HCEC 1CT (cell line): ENCODE measurements at regions not wholly inside any gene's neighbourhood (a gene's known extent, or its start where the extent isn't known, plus 50 kb on each side); places are given as distances from the start of the nearest gene placed in this dataset.

Source experiments
- DNase-seq: peaks from one replicate; pipeline ENCODE4 v3.0.0-alpha.2; 2017

DNA sequence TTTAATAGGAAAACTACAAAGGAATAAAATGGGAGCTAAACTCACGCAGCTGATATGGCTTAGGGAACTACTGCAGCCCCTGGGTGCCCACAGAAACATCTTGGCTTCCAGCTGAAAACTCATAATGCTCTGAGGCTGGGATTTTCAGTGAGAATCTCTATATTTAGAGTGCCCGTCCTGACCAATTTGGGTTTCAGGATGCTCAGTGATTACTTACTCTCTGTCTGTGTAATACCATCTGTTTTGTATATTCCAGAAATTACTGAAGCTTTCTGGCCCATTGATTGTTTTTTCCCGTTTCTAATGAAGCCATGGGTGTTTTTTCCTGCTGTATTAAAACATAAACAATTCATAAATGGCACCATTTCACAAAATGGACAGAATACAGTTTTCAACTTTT is 50.6 kb upstream of the ZNF385D start:
- no peak for DNase-seq

- DNase-seq = no peak
Measured at GRCh38 chr3:21803604-21804003, 52.6 kb upstream of the ZNF385D start.

- DNase-seq = no peak
Measured at GRCh38 chr3:21804330-21804729, 53.3 kb upstream of the ZNF385D start.

DNA sequence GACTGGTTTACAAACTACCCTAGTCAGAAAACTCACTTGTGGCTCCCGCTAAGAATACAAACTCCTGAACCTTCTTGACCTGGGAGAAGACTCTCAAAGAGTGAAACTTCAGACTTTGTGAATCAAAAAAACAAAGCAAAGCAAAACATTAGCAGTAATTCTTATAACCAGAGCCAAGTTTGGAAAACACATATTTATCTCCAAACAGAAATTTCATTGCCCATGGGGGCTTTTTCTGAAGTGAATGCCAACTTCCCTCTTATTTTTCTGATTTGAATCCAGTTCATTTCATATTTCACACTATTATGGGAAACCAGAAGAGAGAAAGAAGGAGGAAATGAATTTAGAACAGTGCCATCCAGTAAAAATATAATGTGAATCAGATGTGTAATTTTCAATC is 55.7 kb upstream of the ZNF385D start:
- DNase-seq = no peak

GRCh38 chr3:21825684-21826083 is 74.7 kb upstream of the ZNF385D start:
- DNase-seq = no peak

DNA sequence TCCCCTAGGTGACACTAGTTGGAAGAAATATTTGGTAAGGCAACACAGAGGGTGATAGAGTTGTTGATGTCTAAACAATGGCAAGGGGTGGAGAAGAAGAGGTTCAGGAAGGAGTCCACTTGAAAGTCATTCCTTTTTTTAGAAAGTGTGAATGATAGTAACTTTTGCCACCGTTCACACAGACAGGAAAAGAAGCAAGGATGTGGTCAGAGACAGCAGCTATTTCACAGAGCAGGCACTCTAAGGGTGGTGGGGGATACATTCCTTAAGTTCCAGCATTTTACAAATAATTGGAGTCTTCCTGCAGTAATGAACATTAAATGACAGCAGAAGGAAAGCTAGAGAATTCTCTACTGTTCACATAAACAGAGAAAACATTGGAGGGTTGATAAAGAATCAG is 75.4 kb upstream of the ZNF385D start:
- DNase-seq = no peak

- DNase-seq = no peak
Measured at GRCh38 chr3:21830541-21830940, 79.5 kb upstream of the ZNF385D start.

DNA sequence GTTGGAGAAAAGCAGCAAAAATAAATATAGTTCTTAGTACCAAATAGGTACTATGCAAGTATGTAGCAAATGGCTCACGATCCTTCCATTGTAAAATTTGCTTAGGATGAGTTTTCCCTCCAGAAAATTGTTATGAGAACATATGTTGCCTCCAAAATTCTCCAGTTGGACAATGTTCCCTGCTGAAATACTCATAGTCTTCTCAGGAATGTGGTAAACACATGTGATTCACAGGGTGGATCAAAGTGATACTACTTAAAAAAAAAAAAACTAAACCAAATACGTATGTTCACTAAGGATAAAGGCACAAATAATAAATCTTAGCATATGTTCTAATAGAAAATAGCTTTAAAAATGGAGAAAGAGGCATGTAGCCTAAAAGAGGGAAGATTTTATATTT is 84.3 kb upstream of the ZNF385D start:
- DNase-seq = no peak

- no peak for DNase-seq
Measured at GRCh38 chr3:21836227-21836626, 85.2 kb upstream of the ZNF385D start.

GRCh38 chr3:21839176-21839575 is 88.2 kb upstream of the ZNF385D start:
- DNase-seq = no peak

GRCh38 chr3:21839592-21839991 is 88.6 kb upstream of the ZNF385D start:
- DNase-seq = no peak

GRCh38 chr3:21847005-21847404 is 96.0 kb upstream of the ZNF385D start:
- no peak for DNase-seq

- DNase-seq = no peak
Measured at GRCh38 chr3:21859124-21860081, 108.4 kb upstream of the ZNF385D start.

- DNase-seq = no peak
Measured at GRCh38 chr3:21860082-21860475, 109.1 kb upstream of the ZNF385D start.

DNA sequence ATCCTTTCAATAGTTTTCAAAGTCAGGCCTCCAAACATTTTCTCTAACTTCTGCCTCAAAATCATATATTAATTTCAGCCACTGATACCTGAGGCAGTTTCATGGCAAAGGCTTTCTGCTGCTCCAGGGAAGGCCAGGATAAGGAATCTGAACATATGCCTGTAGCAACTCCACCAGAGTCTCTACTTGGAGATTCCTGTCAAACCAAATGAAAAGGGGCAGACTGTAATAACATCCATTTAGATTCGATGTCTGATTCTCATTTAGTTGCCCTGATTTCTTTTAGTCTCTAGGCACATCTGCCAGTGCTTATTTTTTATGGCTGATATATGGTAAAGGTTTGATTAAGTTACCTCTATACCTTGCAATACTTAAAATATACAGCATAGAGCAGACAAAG is 109.6 kb upstream of the ZNF385D start:
- DNase-seq = no peak

GRCh38 chr3:21876782-21877181 is 125.8 kb upstream of the ZNF385D start:
- no peak for DNase-seq

GRCh38 chr3:21877214-21877754 is 126.3 kb upstream of the ZNF385D start:
- no peak for DNase-seq

DNA sequence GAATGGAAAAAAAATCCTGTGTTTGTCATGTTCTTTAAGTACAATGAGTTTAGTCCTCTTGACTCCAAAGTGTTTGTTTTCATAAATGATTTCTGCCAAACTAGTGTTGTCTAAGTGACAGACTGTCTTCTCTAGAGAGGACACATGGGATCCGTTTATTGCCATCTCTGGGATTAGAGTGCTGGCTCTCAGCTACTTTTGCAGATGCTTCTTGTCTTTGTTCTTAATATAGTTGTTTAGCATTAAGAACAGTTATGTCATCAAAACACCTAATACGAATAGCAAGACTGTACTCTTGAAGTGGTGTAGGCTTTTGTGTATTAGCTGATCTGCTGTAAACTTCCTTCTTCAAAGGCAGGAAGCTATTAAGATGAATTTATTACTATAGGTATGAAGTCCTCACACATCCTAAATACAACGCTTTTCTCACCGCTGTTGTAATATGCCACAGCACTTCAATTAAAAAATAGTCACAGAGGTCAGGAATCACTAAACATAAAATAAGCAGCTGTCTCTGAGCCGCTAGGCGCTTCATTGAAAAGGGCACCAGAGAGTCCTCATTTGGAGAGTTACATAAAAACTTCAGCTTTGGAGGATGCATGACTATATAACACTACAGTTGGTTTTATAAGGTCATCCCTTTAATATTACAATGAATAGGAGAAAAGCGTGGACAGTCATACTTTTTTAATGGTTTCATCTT is 128.3 kb upstream of the ZNF385D start:
- no peak for DNase-seq

GRCh38 chr3:21888656-21889055 is 137.6 kb upstream of the ZNF385D start:
- DNase-seq = no peak

- no peak for DNase-seq
Measured at GRCh38 chr3:21889166-21889565, 138.2 kb upstream of the ZNF385D start.

GRCh38 chr3:21892104-21892503 is 141.1 kb upstream of the ZNF385D start:
- no peak for DNase-seq

- no peak for DNase-seq
Measured at GRCh38 chr3:21893242-21893641, 142.2 kb upstream of the ZNF385D start.

GRCh38 chr3:21894459-21895340 is 143.7 kb upstream of the ZNF385D start:
- DNase-seq = no peak
